DMS 273 (cell line): ENCODE measurements at regions not wholly inside any gene's neighbourhood (a gene's known extent, or its start where the extent isn't known, plus 50 kb on each side); places are given as distances from the start of the nearest gene placed in this dataset.
"Not testable (repeated sequence)": the region's sequence is repeated elsewhere in the genome, so short reads cannot be mapped to it uniquely, and the experiment has no call there.

Experiments
- DNase-seq: peaks from one replicate; lab custom pipeline; 2025; ENCODE audit not compliant: unreplicated experiment; lab: John Stamatoyannopoulos, UW

GRCh38 chr6:137933696-137934095 is 66.6 kb downstream of the TNFAIP3 start:
- no peak for DNase-seq

DNA sequence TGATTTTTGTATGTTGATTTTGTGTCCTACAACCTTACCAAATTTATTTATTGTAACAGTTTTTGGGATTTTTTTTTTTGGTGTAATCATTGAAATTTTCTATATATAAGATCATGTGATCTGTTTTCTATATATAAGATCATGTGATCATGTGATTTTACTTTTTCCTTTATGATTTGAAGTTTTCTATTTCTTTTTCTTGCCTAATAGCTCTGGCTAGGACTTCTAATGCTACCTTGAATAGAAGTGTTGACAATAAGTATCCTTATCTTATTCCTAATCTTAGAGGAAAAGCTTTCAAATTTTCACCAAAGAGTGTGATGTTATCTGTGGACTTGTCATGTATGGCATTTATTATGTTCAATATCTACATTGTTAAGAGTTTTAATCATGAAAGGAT is 69.7 kb downstream of the TNFAIP3 start:
- DNase-seq, result no peak

DNA sequence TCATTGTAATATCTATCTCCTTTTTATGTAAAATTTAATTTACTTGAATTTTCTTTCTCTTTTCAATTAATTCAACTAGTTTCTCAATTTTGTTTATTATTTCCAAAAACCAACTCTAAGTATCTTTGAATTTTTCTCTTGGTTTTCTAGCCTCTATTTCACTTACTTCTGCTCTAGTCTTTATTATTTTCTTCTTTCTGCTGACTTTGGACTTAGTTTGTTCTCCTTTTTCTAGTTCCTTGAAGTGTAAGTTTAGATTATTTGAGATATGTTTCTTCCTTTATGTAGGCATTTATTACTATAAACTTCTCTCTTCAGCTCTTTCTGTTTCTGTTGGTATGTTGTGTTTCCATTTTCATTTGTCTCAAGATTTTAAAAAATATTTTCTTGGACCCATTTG is 70.8 kb downstream of the TNFAIP3 start:
- no peak for DNase-seq

DNA sequence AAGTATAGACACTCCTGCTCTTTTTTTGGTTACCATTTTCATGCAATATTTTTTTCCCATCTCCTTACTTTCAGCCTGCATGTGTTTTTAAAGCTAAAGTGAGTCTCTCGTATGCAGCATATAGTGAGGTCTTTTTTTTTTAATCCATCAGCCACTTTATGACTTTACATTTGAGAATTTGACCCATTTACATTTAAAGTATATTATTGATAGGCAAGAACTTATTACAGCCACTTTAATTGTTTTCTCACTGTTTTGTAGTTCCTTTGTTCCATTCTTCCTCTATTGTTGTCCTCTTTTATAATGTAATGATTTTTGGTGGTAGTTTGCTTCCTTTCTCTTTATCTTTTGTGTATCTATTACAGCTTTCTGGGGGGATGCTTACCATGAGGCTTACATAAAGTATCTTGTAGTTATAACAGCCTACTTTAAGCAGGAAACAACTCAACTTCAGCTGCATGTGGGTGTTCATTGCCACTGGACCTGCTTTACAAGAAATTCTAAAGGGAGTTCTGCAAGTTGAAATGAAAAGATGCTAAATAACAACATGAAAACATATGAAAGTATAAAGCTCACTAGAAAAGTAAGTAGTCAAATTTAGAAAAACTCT is 71.8 kb downstream of the TNFAIP3 start:
- no peak for DNase-seq

DNA sequence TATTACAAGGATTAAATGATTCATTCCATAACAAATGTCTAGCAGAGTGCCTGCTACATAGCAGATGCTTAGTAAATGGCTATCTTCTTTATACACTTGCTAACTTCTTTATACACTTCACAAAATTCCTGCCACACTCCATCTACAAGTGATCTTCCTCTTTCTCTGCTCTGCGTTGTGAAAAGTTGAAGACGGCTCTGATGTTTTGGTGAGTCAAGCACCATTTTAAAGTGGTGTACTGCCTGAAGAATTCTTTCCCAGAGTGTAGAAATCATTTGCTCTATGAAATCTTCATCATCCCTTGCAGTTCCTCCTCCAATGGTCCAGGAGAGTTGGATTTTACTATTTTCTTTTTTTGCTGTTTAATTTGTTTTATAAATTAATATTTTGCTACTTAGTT is 74.9 kb downstream of the TNFAIP3 start:
- DNase-seq, result no peak

- DNase-seq, result no peak
Observed at GRCh38 chr6:137942736-137943135, 75.7 kb downstream of the TNFAIP3 start.

DNA sequence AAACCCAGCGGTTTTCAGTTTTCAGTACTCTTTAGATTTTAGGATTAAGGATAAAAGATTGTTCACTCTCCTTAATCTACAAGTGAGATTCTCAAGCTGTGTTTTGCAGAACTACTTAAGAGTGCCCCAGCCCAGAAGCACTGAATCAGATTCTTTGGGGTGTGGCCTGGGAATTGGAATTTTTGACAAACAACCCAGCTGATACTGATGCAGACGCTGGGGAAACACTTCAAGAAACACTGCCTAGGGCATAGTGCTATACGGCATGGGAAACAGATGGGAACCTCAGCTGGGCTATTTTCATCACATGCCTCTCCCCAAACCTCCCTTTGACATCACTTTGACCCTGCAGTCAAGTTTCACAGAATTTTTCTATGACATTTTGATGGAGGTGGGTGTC is 77.3 kb downstream of the TNFAIP3 start:
- DNase-seq, result not testable (repeated sequence)

DNA sequence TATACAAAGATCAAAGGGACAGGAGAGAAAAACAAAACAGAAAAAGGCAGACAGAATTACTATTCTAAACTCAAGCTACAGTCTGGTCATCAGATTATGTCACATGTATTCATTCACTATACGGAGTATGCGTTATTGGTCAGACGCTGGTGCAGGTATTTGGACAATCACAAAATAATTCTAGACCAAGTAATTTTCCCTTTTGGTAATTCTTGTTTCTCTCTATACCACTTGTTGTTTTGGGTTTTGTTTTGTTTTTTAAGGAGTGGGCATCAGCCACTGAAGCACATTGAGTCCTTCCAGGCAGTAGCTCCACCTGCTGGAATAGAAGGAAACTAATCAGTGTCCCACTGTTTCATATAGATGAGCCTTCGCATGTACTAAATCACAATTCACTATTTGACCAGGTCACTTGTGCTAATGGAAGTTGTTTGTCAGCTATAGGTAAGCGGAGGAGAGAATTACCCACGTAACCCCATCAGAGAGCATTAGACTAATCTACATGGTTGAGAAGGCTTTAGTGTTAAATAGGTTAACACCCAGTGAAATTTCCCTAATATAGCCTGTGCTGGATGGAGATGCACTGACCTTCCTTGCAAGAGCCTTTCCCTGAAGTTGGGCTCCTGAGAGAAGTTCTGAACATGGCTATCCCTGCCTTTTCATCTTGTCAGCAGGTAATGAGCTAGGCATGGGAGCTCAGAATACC is 77.9 kb downstream of the TNFAIP3 start:
- peak; percentile 50 for DNase-seq

DNA sequence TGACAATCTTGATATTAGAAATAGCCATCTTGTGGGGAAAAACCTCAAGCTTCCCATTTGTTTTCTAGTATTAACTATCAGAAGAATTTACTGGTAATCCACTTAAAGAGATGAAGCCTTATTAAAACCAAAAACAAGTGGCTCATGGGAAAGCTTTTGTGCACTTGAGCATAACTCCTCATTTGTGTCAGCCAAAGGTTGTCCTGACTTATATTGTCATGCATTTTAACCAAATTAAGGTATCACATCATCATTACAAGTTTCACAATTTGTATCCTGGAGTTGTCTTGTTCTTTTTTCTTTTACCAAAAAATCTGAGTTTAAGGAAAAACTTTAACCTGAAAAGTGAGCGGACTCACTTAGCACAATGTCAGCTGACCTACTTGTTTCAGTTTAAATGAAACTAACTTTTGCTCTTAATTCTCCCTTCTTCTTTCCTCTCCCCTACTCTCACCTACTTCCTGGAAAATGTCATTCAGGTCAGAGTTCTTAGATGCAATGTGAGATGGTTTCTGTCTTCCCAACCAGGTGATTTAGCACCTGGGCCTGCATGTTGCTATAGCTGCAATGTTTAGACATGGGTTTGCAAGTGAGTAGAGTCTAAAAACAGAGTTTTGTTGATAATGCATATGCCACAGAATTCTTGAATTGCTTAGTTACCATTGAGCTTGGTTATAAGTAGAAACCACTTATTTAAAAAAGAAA is 82.8 kb downstream of the TNFAIP3 start:
- DNase-seq, result no peak

DNA sequence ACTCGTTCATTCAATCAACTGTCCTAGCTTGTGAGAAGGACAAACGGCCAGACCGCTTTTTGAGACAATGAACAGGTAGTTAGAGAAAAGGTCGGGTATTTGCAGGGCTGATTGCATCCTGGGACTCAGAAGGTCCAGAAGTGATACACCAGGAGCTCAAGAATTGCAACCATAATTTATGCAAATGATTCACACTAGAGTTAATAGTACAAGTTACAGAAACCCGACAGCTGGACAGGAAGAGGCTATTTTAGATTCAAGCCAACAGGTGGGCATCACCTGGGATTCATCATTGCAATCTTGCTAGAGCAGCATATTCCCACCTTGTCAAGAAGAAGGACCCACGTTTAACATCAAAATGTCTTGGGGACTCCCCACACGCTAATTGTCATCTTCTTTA is 83.5 kb downstream of the TNFAIP3 start:
- peak; percentile 11 for DNase-seq

GRCh38 chr6:137951064-137951597 is 84.1 kb downstream of the TNFAIP3 start:
- no peak for DNase-seq

DNA sequence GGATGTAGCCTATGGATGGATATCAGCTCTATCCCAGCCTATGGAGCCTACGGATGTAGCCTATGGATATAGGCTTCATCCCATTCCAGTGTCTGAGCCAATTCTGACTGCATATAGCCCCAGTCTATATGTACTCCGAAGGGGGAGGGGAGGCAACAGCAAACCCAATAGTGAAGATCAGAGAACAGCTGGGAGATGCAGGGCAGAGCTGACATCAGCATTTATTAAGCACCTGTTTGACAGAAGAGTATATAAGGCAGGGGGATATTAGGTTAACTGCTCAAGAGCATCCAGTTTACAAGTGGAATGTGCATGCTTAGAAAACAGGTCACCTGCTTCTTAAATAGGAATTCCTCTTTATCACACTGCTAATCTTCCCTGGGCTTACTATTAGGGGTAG is 85.2 kb downstream of the TNFAIP3 start:
- peak; percentile 48 for DNase-seq

DNA sequence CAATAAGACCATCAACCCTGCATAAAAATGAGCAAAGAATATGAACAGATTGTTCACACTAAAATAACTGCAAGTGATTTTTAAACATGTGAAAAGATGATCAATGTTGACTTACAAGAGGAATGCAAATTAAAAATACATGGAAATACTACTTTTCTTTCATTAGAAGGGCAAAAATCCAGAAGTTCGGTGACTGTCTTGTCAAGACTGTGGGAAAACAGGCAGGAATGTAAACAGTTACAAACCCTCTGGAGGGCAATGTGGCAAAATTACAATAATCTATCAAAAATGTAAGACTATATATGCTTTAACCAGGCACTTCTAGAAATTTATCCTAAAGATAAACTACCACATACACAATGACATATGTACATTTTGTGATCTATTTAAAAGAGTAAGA is 86.7 kb downstream of the TNFAIP3 start:
- no peak for DNase-seq

DNA sequence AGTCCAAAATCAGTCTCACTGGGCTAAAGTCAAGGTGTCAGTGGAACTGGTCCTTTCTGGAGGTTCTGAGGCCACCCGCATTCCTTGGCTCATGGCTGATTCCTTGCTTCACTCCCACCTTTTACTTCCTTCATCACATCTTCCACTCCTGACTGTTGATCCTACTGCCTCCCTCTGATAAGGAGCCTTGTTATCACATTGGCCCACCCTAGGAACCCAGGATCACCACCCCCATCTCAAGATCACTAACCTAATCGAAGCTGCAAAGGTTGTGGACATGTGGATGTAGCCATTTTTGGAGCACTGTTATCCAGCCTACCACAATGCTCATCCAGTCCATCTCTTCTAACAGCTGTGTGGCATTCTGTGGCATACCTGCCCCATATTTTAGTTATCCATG is 87.2 kb downstream of the TNFAIP3 start:
- DNase-seq, result no peak

DNA sequence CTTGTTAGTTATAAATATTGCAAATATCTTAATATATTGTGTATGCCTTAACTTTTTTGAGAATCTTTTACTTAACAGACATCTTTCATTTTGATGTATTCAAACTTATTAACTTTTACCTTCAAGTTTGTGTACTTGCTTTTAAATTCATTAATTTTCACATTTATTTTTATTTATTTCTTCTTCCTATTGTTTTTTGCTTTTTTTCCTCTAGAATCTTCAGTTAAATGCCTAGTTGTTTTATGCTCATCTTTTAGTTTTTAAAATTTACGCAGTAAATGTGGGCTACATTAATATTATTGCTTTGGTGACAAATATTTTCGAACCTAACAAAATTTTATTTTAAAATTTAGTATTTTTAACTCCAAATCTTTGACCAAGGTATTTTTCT is 89.0 kb downstream of the TNFAIP3 start:
- DNase-seq, result no peak

GRCh38 chr6:137957471-137957870 is 90.4 kb downstream of the TNFAIP3 start:
- DNase-seq, result no peak

GRCh38 chr6:137958811-137959565 is 91.9 kb downstream of the TNFAIP3 start:
- no peak for DNase-seq

- no peak for DNase-seq
Observed at GRCh38 chr6:137962725-137963124, 95.7 kb downstream of the TNFAIP3 start.

DNA sequence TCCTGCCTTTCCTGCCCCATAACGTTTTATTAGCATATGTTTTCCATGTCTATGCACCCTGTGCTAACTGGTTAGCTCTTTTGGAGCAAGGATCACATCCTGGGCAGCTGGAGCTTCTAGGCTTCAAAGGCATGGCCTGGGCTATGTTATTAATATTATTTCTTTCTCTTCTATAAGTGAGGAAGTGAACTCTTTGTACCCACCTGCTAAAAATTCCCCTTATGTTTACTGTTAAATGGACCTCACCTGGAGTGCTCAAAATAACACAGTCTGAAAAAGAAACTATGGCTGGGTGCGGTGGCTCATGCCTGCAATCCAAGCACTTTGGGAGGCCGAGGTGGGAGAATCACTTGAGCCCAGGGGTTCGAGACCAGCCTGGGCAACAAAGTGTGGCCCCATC is 97.8 kb downstream of the TNFAIP3 start:
- no peak for DNase-seq

GRCh38 chr6:137967689-137968454 is 100.8 kb downstream of the TNFAIP3 start:
- DNase-seq, result no peak

GRCh38 chr6:137968455-137968804 is 101.4 kb downstream of the TNFAIP3 start:
- no peak for DNase-seq
